ENCODE measurements at regions not wholly inside any gene's neighbourhood (a gene's known extent, or its start where the extent isn't known, plus 50 kb on each side); places are given as distances from the start of the nearest gene placed in this dataset.
A peak's percentile ranks its signal among the peaks of the same experiment; 100 is the strongest.
"Not testable (repeated sequence)": the region's sequence is repeated elsewhere in the genome, so short reads cannot be mapped to it uniquely, and the experiment has no call there.

DNA sequence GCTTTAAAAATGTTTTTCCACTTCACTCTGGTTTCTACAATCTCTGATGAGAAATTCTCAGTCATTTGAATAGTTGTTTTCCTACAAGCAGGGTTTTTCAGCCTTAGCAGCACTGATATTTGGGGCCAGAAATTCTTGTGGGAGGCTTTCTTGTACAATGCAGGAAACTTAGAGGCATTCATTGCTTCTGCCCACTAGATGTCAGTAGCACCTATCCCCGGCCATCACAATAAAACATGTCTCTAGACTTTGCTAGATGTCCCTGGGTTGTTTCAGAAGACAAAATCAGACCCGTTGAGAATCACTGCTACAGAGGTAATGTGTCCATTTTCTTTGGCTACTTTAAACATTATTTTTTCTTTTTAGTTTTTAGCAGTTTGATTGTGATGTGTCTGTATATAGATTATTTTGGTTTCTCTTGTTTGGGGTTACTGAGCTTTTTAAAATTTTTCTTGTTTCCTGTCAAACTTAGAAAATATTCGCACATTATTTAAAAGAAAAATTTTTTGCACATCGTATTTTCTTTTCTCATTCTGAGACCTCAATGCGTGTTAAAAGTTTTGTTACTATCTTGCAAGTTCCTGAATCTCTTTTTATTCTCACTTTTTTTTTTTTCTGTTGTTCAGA is 60.8 kb upstream of the CCDC179 start:
- DNase-seq = peak; percentile 32

DNA sequence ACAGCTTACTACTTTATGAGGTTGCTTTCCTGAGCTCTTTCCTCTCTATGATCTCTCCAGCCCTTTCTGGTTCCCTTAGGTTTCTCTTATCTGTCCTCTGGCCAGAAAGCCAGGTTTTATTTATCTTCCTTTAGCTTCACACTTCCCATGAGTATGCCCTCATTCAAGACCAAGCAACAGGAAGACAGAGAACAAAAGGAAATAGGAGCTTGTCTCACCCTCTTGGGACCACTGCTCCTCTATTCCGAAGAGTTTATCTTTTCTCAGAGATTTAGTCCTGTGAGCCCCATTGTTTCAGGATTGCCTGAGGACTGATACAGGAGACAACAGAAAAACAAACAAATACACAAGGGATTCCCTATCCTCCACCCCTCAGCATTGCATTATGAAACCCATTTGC is 62.4 kb upstream of the CCDC179 start:
- DNase-seq = no peak

DNA sequence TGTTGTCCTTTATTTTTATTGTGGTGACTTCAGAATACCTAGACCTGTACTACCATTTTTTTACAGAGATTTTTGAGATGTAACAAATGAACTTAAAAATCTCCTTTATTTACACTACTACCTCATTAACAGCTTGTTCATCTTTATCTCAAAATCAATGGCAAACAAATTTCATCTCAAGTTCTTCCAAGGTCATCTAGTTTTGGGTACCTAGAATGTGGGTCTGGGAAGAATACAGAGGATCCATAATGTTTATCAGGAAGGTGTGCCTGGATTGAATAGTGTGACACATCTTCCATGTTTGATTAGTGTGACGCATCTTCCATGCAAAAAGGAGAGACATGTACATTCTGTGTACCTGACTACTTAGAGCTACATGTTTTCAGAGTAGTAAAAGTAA is 63.3 kb upstream of the CCDC179 start:
- DNase-seq = no peak

DNA sequence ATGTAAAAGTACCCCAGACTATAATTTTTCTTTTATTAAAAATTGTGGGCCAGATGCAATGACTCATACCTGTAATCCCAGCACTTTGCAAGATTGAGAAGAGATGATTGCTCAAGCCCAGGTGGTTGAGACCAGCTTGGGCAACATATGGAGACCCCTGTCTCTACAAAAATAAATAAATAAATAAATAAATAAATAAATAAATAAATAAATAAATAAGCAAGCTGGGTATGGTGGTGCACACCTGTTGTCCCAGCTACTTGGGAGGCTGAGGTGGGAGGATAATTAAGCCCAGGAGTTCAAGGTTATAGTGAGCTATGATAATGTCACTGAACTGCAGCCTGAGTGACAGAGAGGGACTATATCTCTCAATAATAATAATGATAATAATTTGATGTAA is 66.1 kb upstream of the CCDC179 start:
- no peak for DNase-seq

DNA sequence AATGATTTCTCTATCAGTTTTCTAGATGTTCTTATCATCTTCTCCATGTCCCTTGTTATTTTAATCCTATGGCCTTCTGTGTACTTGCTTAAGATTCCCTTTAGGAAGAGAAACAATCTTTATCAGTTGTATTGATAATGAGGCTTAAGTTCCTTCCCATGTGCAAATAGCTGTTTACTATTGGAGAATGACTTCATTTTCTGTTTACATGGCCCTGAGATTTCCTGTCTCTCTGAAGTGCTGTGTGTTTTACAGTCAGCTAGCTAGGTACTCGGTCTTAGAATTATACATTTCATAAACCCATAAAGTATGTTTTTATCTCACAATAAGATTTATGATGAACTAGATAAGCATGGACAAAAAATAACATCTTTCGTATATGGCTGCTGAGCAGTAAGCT is 67.5 kb upstream of the CCDC179 start:
- DNase-seq = no peak

DNA sequence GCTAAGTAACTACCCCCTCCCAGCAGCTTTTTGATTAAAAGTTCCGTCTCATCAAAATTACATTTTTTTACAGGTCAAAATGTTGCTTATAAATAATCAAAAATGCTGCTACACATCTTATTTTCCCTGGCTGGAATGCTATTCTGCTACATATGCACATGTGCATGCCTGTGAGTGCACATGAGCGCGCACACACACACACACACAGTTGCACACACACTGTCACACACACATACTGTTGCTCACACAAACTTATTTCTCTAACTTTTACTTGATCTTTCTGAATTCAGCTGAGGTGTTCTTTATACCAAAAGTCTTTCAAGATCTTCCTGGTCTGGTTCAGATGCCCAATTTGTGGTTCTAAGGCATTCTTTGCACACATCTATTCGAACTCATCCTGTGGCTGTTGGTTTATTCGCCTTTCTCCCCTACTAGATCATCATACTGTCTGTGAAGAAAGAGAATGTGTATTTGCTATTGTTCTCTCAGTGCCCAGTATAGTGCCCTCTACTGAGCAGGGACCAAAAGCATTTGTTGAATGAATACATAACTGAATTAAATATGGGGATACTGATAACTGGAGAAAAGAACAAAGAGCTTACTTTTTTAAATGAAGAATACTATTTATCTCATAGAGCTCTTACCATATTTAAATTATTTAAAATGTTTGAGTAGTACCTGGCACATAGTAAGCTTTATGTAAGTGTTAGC is 68.1 kb upstream of the CCDC179 start:
- no peak for DNase-seq

DNA sequence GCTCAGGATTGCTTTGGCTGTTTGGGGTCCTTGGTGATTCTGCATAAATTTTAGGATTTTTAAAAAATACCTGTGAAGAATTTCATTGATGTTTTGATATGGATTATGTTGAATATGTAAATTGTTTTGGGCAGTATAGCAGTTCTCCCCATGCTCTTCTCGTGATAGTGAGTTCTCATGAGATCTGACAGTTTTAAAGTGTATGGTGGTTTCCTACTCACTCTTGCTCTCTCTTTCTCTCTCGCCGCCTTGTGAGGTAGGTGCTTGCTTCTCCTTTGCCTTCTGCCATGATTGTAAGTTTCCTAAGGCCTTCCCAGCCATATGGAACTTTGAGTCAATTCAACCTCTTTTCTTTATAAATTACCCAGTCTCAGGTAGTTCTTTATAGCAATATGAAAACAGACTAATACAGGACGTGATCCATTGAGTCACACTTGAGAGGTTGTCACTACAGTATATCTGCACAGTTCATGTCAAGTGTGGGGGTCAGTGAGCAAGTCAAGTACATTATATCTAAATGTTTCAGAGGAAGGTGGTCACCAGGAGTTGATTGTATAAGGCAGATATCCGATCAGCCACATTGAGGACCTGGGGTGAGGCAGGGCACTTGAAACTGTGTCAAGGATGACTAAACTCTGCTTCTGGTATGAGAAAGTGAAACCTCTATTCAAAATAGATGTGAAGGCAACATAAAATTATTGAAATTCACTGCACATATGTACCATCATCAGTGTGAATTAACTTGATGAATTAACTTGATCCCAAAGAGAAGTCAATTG is 70.7 kb upstream of the CCDC179 start:
- no peak for DNase-seq

DNA sequence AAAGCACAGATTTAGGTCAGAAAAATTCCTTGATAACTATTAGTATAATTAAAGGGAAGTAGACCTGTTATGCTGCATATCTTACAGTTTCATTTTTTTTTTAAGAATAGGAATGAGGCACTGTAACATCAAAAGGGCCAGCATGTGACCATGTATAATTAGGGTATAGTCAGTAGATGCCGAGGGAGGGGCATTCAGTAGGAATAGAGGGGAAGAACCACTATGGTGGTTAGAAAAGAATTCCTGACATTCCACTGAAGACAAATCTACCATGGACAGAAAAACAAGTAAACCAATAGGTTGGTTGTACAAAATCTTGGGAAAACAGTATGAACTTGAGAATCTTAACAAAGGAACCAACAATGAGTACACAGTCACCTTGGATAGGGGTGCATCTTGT is 78.4 kb upstream of the CCDC179 start:
- no peak for DNase-seq

DNA sequence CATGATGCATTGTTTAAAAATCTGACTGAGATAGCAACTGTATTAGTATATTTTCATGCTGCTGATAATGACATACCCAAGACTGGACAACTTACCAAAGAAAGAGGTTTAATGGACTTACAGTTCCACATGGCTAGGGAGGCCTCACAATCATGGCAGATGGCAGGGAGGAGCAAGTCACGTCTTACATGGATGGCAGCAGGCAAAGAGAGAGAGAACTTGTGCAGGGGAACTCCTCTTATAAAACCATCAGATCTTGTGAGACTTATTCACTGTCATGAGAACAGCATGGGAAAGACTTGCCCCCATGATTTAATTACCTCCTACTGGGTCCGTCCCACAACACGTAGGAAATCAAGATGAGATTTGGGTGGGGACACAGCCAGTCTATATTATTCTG is 81.3 kb upstream of the CCDC179 start:
- not testable (repeated sequence) for DNase-seq

DNA sequence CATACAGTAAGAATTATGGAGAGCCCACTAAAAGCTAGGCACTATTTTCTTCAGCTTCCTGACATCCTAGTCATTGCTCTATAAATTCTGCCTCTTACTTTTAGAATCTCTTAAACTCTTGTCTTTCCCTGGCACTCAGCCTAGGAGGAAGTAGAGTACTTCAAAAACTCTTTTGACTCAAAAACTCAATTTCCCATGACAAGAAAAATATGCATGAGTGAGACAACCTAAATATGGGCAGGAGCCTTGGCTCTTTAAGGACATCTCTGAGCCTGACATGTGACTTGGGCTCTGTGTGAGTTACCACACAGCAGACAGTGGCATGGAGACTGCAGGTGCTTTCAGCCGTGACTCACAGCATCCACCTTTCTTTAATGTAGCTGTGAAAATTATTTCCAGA is 97.5 kb upstream of the CCDC179 start:
- no peak for DNase-seq

DNA sequence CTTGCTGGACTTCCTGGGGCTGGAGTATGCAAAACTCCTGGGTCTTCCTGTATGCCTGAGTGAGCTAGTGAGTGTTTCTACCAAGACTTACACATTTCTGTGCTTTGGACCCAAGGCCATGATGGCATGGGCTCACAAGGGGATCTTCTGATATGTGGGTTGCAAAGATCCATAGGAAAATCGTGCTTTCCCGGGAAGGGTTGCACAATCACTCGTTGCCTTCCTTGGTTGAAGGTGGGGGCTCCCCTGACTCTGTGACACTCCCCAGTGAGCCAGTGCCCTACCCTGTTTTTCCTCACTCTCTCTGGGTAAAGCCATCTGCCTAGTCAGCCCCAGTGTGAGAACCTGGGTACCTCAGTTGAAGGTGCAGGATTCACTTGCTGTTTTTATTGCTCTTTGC is 114.0 kb upstream of the CCDC179 start:
- no peak for DNase-seq

DNA sequence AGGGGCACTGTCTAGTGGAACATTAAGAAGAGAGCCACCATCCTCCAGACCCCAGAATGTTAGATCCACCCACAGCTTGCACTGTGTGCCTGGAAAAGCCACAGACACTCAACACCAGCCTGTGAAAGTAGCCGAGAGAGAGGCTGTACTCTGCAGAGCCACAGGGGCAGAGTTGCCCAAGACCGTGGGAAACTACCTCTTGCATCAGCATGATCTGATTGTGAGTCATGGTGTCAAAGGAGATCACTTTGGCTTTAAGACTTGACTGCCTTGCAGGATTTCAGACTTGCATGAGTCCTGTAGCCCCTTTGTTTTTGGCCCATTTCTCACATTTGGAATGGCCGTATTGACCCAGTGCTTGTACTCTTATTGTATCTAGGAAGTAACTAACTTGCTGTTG is 115.9 kb upstream of the CCDC179 start:
- no peak for DNase-seq

DNA sequence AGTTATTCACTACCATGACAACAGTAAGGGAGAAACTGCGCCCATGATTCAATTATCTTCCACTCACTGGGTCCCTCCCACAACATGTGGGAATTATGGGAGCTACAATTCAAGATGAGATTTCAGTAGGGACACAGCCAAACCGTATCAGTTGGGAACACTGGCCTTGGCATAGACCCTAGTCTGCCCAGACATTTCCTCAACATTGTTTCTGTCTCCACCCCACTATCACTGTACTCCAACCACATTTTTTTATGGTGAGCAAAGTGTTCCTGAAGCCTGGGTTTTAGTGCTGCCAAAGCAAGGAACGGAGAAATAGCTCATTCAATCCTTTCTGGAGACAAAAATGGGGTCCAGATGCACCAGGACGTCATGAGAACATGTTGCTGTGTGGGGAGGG is 122.6 kb upstream of the CCDC179 start:
- no peak for DNase-seq

DNA sequence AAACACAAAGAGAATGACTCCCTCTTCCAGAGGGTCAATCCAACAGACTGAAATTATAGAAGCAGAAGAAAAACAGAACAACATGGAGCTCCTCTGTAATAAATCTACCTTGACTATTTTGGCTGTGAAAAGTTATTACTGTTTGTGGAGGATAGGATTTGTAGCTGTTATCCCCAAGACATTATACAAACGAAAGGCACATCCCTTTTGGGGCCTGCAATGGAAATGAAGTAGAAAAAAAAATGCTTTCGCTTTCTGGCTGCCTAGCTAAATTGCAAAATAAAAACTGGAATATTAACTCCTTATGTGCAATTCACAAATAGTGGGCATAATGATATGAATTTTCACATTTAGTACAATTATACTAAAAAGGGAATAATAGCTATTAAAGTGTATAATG is 123.8 kb upstream of the CCDC179 start:
- DNase-seq = no peak

DNA sequence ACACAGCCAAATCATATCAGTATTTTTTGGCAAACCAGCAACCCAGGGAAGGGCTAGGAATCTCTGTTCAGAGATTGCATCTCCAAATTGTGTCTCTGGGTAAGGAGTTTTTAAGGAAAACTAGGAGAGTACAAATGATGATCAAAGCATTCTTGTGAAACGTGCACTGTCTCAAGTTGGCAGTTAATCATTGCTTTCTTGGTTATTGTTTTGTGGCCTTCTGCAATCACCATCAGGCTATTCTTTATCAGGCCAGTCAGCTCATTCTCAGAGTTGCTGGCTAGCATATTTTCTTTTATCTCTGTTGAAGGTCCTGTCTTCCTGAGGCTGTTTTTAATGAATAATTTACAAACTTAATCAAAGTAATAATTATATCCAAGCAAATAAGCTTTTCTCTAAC is 129.1 kb upstream of the CCDC179 start:
- no peak for DNase-seq

DNA sequence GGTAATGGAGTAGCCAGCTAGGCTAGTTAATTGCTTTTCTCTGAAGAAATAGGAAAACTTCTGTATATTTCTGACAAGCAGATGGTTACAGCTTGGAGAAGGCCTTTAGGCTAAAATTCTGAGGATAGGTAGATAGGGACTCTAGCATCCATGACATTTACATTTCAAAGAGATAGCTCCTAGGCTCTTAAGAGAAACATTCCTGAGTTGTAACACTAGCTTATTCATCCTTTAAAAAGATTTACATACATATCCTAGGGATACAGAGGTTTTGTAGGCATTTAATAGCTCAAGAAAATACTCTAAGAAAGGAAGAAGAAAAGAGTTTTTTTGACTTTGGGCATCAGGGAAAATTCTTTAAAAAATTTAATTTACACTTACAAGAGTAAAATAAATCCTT is 130.9 kb upstream of the CCDC179 start:
- no peak for DNase-seq

DNA sequence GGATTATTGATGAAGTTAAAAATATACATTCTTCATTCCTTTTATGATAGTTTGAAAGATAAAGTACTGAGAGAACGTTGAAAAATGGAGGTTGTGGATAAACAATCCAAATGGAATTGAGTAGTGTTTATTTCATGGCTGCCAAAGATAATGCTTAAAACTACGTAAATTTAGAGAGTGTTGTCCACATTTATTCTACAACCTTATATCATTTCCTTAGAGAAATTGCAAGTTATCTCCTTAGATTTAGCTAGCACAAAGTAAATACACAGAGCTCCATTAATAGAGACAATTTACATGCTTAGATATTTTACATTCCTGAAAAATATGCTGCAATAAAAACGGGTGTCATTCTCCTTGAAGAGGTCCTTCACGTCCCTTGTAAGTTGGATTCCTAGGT is 146.5 kb upstream of the CCDC179 start:
- DNase-seq = no peak

DNA sequence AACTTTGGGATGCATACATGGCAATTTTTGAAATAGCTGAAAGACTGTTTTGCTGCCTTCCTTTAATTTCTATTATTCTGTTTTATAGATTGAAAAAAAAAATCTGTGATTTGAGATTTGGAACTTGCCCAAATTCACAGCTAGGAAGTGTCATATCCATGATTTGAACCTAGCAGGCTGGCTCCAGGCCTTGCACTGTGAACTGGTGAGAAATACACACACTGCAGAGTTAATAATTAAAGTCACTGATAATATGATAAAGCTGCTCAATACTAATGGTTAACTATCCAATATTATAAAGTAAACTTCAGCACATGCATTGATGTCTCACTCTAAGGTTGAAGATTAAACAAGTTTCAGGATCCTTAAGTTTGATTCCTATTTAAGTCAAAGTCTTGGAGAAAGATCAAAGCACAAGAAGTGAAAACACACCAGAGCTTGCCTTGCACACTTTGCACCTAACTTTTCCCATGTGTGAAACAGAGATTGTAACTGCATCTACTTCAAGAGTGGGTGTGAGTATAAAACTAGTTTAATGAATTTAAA is 150.6 kb upstream of the CCDC179 start:
- no peak for DNase-seq

DNA sequence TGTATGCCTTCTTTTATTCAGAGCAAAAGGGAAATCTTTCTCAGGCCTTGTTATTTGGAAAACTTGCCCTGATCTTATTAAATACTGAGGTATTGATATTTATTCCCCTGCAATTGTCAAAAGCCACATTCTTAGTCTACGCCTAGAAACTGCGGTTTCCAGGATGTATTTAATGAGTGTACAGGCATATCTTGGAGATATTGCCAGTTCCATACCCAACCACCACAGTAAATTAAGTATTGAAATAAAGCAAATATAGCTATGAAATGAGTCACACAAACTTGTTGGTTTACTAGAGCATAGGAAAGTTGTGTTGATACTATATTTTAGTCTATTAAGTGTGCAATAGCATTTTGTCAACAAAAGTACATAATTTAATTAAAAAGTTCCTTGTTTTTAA is 152.7 kb upstream of the CCDC179 start:
- no peak for DNase-seq

DNA sequence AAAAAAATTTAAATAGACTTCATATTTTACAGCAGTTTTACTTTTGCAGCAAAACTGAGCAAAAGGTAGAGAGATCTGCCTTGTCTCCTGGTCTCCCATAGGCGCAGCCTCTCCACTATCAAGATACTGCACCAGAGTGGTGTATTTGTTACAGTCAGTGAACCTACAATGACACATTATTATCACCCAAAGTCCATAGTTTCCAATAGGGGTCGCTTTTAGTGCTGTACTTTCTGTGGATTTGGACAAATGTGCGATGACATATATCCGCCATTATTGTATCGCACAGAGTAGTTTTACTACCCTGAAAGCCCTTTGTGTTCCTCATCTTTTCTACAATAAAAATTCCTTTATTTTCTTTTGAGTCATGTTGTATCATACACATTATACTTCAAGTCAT is 153.2 kb upstream of the CCDC179 start:
- DNase-seq = no peak

DNA sequence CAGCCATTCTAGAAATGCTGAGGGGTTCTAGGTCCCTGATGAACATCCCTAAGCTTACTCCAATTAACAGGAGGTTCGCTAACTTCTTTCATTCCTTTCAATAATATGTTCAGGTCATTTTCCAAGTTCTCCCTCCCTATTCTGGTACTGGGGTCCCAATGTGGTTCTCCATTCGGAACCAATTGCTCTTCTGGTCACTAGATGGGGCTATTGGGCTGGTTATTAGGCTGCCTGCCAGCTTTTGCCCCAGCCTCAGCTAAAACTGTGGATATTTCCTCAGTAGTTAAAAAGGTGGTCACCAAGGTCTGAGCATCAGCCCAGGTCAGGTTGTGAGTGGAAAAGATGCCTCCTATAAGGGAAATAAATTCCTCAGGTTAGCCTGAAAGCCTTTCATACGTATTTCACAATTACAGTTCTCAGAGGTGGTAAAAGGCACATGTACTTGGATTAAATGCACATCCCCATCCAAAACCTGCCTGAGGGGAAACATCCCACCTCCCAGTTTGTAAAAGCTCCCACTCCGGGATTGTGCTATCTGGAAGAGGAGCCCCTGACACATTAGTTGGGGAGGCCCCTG is 161.1 kb upstream of the CCDC179 start:
- DNase-seq = peak; percentile 28

DNA sequence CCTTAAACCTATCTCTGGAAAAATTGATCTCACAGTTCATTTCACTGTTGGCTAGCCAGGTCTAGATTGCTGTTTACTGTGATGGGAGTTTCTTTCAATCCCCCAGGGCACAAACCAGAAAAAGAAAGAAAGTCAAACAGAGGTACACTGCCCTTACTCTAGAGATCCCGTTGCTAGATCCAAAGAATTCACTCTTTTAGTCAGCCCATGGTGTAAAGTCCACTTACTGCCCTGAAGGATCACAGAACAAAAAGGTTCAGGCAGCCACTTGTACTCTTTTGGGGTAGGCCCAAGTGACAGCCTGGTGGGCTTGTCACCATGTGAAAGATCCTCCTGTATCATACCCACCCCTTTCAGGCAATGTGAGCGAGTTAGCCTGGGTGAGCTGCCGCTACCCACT is 162.6 kb upstream of the CCDC179 start:
- no peak for DNase-seq

DNA sequence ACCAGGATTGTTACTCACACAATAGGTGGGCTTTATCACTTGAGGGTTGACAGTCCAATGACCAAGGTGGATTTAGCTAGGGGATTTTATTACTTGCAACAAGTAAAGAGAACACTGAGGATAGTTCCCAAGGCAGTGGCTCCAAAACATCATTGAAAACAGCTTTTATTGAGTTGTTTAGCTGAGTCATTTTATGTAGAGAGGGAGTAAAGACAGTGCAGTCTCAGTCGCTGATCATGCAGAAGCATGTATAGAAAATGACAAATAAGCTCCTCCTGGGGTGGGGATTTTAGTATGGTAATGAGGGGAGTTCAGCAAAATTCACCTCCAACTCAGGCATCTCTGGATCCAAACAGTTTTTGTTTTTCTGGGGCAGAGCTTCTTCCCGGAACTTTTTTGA is 163.0 kb upstream of the CCDC179 start:
- no peak for DNase-seq

DNA sequence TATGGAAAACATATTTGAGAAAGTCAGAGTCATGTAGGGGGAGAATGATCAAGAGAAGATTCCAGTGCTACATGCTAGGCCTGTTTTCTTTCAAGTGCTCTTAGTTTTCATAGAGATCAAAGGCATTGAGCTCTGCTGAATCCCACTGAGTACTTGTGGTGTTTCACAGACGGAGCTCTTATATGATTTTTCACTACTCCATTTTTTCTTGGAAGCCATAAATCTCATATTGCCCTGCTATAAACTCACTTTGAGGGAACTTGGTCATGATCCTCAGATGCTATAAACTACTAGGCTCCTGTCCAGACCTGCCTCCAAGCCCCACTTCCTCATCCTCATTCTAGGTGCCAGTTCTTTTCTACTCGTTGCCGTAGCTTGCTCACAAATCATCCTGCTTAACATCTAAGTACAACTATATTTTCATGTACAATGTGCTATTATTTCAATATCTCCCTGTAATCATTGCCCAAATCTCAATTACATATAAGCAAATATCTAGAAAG is 180.8 kb upstream of the CCDC179 start:
- DNase-seq = no peak

Measured in amniotic stem cell (primary cell).